NCI-H69 (cell line): ENCODE measurements at regions not wholly inside any gene's neighbourhood (a gene's known extent, or its start where the extent isn't known, plus 50 kb on each side); places are given as distances from the start of the nearest gene placed in this dataset.

Experiments
- DNase-seq: peaks from one replicate; lab custom pipeline; 2025; lab: John Stamatoyannopoulos, UW

GRCh38 chr17:27973258-27974044 lies 69.0 kb upstream of the NLK start:
- no peak for DNase-seq

GRCh38 chr17:27974045-27974436 lies 68.4 kb upstream of the NLK start:
- DNase-seq: no peak

DNA sequence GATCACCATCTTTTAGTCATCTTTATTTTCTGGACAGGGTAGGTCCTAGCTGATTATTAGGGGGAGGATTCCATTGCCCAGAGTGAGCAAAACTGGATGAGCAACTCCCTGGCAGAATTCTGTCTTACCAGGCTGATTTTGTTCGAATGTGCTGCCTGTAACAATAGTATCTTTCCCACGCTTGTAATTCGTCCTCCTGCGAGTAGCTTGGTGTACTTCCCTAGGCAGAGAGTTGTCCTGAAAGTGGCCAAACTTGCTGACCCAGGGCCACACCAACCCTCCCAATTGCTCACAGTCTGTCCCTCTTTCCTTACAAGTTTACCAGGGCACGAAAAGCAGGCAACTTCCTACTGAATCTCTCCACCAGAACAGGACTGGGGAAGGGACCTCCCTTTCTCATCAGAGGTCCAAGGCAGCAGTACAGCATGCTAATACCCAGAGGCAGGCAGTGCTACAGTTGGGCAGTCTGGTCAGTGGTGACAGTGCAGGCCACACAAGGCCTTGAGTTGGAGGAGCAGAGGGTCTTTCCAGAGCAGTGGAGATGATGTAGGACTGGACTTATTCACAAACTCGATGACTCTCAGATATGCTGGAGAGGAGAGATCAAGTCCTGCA lies 67.8 kb upstream of the NLK start:
- no peak for DNase-seq

DNA sequence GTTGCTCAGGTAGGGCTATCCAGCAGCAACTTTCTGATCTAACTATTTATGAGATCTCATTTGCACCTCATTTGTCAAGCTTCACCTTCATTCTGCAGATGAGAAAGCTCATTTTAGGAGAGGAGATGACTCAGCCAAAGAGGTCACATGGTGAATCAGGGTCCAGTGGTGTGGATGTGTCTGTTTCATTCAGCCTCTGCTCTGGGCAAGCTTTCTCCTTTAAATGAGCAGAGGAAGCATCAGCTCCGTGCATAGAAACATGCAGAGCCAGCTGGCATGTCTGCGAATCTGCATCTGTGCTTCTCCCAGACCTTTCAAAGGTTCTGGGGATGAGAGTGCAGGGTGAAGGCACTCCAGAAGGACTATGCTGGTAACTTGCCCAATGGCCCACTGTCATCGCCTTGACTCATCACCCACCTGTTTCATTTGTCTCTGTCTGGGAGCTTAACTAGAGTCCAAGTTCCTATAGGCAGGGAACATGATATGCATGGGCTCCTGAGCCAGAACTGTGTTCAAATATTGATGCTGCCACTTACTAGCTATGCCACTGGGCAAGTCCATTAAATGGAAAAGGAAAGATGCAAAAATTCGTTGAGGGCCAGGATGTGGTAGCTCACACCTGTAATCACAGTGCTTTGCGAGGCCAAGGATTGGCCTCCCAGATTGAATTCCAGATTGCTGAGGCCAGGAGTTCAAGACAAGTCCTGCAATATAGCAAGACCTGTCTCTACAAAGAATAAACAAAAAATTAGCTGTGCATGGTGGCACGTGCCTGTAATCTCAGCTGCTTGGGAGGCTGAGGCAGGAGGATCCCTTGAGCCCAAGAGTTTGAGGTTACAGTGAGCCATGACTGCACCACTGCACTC lies 67.1 kb upstream of the NLK start:
- peak; percentile 21 for DNase-seq

GRCh38 chr17:27976331-27976730 lies 66.1 kb upstream of the NLK start:
- no peak for DNase-seq

DNA sequence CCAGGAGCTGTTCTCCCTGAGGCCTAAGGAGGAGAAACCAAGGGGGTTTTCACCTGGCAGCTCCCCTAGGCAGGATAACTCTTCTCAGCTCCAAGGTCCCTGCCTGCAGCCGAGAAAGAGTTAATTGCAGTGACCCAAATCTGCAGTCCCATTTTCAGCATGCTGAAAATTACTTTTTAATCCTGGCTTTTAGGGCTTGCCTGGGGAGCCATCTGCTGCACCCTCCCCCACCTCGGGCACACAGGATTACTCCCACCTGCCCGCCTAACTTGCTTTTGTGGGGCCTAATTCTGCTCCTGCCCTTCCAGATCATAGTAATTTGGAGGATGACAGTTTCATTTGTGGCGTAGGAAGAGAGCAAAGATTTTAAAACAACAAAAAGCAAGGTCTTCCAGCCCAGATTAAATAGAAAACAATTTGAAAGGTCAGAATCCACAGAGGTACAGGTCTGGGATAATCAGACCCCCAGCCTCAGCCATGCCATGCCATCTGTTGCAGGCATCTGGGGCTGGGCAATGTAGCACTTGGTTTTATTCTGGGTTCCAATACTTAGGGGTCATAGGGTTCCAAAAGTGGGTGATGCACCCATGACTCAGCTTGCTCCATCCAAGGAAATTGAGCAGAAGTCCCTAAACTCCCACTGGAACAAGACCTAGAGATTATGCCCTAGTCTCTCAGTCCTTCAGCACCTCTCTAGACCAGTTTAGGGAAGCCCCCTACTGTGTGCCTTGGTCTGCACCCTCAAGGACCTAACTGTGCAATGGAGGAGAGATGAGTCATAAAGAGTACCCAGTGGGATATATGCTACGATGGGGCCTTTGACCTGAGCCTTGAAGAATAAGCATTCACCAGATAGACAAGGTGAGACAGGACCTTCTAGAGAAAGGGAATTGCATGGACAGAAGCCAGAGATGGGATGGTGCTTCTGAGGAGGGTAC lies 64.5 kb upstream of the NLK start:
- peak; percentile 69 for DNase-seq

DNA sequence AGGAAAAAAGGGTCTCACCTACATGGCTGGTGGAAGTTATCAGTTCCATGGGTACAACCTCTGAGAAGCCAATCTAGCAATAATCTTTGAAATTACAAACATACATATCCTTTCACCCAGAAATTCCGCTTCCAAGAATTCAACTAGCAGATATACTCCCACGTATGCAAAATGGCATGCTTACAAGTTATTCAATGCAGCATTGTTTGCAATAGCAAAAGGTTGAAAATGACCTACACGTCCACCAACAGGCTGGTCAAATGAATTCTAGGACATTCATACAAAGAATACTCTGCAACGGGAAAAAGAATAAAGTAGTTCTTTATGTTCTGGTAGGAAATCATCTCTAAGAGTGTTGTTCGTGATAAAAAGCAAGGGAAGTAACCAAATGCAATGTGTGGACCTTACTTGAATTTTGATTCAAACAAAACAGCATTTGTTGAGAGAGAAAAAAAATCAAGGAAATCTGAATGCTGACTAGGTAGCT lies 63.7 kb upstream of the NLK start:
- no peak for DNase-seq

DNA sequence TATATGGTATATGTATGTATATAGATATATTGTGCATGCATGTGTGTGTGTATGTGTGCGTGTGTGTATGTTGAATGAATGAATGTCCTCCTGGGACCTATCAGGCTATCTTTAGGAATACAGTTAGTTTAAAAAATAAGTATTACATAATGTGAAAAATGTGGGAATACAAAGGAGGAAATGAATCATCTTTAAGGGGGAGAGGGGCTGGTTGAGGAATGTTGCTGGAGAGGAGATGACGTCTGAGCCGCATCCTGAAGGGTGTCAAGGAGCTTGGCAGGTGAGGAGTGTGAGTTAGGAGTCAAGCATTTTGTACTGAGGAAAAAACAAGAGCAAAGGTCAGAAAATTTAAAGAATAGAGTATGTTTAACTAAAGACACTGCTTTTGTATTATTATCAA lies 62.4 kb upstream of the NLK start:
- DNase-seq: no peak

GRCh38 chr17:27981978-27982377 lies 60.5 kb upstream of the NLK start:
- no peak for DNase-seq

DNA sequence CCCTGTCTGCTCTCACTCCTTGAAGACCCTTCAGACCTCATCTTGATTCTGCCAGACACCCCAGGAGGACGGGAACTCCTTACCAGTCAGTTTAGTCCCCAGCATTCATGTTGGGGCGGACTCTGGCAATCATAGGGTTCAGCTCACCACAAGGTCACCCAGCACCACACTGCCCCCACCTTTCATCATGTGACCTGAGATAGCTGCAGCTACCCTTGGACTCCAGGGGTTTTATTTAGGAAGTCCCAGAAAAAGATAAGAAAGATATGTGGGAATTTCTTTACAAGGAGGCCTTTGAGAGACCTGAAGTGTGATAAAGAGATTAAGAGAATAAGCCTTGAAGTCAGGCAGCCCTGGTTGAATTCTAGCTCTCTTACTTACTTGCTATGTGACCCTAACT lies 59.8 kb upstream of the NLK start:
- DNase-seq: no peak

DNA sequence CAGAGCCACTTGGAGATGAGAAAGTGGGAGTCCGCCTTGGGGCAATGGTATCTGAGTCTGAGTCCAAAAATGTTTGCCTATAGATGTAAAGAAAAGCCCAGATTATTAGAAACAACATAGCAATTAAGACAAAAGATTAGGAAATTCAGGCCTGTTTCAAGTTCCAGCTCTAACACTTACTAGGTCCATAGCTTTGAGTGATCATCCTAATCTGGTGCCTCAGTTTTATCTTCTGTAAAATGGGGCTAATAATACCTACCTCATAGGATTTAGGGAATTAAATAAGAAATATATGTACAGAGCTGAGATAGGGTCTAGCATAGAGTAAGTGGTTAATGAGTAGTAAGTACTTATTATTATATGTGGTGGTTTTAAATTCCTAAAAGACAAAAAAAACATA lies 58.6 kb upstream of the NLK start:
- DNase-seq: no peak

GRCh38 chr17:27984404-27984803 lies 58.1 kb upstream of the NLK start:
- DNase-seq: peak; percentile 13

- DNase-seq: no peak
These were observed 57.7 kb upstream of the NLK start for GRCh38 chr17:27984816-27985215.

DNA sequence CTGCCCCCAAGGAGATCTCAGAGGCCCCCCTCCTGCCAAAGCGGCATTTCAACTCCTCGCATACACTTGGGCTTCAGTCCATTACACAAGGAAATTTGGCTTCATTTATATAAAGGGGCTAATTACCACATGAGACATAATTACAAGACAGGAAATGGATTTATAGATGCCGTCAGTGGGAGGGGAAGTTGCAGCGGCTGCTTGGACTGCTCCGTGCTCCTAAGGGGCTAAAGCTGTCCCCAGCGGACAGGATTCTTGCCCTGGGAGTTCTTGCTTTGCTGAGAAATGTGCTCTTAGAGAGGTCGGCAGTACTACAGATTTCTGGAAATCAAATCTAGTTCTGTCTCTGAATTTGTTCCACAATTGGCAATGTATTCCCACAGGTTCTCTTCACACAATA lies 57.2 kb upstream of the NLK start:
- peak; percentile 84 for DNase-seq

DNA sequence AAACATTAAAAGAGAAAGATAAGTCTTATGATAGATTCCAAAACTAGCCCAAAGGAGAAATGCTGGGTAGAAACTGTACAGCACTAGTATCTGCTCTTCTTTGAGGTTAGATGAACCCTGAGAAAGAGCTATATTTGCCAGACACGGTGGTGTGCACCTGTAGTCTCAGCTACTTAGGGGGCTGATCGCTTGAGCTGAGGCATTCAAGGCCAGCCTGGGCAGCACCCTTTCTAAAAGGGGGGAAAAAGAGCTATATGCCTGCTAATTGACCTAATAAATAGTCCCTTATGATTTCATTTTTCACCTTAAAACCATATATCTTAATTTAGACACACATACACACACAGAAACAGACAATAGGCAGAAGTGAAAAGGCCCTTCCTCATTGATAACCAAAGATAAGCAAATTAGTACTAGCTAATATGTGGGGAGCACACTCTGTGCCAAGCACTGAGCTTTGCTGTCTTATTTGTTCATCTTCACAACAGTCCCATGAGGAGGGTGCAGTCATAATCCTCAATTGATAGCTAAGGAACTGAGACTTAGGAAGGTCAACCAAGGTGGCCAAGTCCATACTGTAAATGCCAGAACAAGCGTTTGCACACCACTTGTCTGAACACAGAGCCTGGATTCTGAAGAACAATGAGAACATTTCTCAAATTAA lies 56.6 kb upstream of the NLK start:
- DNase-seq: no peak

- DNase-seq: no peak
These were observed 55.4 kb upstream of the NLK start for GRCh38 chr17:27986805-27987684.

DNA sequence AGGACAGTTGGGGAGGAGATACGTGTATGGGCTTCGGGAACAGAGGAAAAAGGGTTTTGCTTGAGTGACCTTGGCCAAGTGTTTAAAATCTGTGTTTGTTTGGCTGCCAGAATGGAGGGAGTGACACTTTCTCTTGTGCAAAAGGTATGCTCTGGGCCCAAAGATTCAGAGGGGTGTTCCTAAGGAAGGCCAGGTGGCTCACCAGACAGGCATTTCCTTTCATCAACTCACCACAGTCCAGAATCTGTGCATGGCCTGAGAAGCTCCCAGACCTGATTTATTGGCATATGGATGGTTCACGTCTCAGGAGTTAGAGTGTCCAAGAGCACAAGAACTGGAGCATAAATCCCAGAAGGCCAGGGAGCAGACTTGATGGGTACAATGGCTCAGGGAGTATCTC lies 53.4 kb upstream of the NLK start:
- DNase-seq: no peak

- no peak for DNase-seq
These were observed 52.4 kb upstream of the NLK start for GRCh38 chr17:27990100-27990499.

GRCh38 chr17:27990979-27991378 lies 51.5 kb upstream of the NLK start:
- DNase-seq: no peak

DNA sequence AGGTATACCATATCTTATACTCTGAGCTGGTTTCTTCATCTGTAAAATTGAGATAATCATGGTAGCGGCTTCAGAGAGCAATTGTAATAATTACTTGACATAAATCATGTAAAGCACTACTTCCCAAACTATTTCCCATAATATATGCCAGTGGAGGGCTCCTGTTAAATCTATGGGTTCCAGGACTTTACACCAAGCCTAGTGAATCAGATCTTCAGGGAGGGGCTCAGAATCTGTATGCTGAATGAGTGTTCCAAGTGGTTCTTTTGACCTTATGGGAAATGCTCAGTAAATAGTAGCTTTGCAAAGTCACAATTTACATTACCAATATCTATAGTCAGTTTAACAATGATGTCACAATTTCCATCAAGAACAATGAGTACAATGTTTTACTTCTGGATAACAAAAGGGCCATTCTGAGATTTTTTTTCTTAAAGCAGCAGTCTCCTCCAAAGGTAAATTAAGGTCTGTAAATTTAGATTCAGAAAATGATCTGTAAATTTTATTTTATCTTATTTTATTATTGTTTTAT lies 50.9 kb upstream of the NLK start:
- no peak for DNase-seq
